Spinal cord (tissue), 9 donors: ENCODE measurements at regions not wholly inside any gene's neighbourhood (a gene's known extent, or its start where the extent isn't known, plus 50 kb on each side); places are given as distances from the start of the nearest gene placed in this dataset.

ENCODE experiments used
- DNase-seq, 6 donors: peaks; one replicate each; pipeline versions ENCODE4 v3.0.0 to v3.0.0-alpha.2; 2013 to 2015; ENCODE audit warnings: low spot score in 6 of 6, low read depth in 4 of 6
- H3K27ac ChIP-seq: one replicate; pipeline ENCODE4 v1.5.1; 2013; ENCODE audit warnings: low read depth, low read length, control low read depth
- H3K27me3 ChIP-seq: one replicate; pipeline ENCODE4 v1.6.1; 2013; ENCODE audit warnings: low read length; ENCODE audit not compliant: control insufficient read depth, insufficient read depth
- H3K36me3 ChIP-seq: one replicate; pipeline ENCODE4 v1.6.1; 2013; ENCODE audit warnings: low read length; ENCODE audit not compliant: control insufficient read depth, insufficient read depth
- H3K4me1 ChIP-seq: one replicate; pipeline ENCODE4 v1.6.1; 2013; ENCODE audit warnings: low read length; ENCODE audit not compliant: control insufficient read depth, insufficient read depth
- H3K4me3 ChIP-seq: one replicate; pipeline ENCODE4 v1.5.1; 2013; ENCODE audit warnings: low read depth, low read length, control low read depth
- H3K9me3 ChIP-seq: one replicate; pipeline ENCODE4 v1.6.1; 2013; ENCODE audit warnings: low read length; ENCODE audit not compliant: control insufficient read depth, insufficient read depth
- WGBS: methylation state at CpG from one replicate; pipeline ENCODE4 v1.1.5; 2013; ENCODE audit warnings: missing lambda C conversion rate; ENCODE audit not compliant: insufficient coverage; 5-methylcytosine and 5-hydroxymethylcytosine counted together
- donor health status: healthy.

DNA sequence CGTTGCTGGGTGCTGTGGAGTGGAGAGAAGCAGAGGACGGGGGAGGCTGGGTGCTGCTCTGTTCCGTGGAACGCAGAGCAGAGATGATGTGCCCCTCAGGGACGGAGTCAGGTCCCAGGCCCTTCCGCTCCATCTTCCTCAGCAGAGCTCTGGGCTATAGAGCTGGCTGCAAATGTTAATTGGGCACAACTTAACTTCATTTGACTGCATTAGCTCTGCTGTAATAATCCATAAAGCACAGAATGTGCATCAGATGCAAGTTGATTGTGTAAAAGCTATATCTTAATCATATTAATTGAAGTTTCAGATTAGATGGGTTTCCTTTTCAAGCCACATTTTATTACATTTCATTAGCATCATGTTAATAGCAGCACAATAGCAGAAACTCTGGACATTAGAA is 212.6 kb downstream of the ABCC12 start:
- no peak overlapping the region for H3K4me3 ChIP-seq
- H3K27ac ChIP-seq, result no peak overlapping the region
- no peaks in the 10 kb centered on the region for H3K36me3 ChIP-seq
- DNase-seq, result peak in 1 of 6 donors; percentile 40
- no peaks in the 10 kb centered on the region for H3K27me3 ChIP-seq
- H3K9me3 ChIP-seq, result no peaks in the 10 kb centered on the region
- WGBS, result 94% methylated on average over 5 of the region's 6 CpGs
- no peaks in the 10 kb centered on the region for H3K4me1 ChIP-seq

DNA sequence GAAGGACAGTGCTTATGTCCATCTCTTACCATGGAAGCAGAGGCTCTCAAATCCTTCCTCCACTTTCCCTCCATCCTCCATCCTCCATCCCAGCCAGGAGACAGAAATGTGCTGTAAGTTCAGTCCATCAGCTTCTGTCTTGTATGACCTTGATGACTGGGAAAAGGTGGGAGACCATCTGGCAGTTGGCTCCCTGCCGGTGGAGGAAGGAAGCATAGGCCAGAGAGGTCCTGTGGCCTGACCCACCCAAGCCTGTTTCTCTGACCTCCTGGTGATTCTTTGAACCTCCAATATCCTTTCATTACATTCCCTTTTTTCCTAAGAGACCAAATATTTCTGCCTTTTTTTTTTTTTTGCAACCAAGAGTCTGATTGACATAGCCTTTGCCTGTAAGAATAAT is 215.3 kb downstream of the ABCC12 start:
- no peak overlapping the region for H3K27ac ChIP-seq
- no peak for DNase-seq
- no peaks in the 10 kb centered on the region for H3K4me1 ChIP-seq
- no peaks in the 10 kb centered on the region for H3K27me3 ChIP-seq
- H3K9me3 ChIP-seq, result no peaks in the 10 kb centered on the region
- no peak overlapping the region for H3K4me3 ChIP-seq
- 67% methylated on average over 1 of the region's 1 CpG for WGBS
- no peaks in the 10 kb centered on the region for H3K36me3 ChIP-seq

DNA sequence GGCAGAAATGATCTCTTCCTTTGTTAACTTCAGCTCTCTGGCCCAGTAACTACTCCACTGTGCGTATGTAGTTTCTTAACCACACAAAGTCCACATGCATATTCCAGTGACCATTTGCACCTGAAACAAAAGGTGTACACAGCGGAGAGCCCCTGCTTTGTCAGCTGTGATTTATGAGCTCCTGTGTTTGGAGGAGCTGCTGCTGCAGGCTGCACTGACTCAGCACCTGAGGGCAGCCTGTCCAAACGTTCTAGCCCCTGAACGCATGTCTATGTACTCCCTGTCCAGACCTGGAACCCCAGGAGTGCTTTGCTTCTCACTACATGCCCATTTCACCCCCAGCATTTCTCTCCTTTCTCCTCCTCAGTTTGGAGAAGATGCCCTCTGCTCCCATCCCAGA is 216.1 kb downstream of the ABCC12 start:
- Histone ChIP-seq H3K4me3 (no peak overlapping the region), H3K36me3 (no peaks in the 10 kb centered on the region), H3K27me3 (no peaks in the 10 kb centered on the region), H3K27ac (no peak overlapping the region), H3K9me3 (peaks cover 3% of the 10 kb centered on the region), H3K4me1 (no peaks in the 10 kb centered on the region)
- DNase-seq, result no peak
- WGBS, result 39% methylated on average over 3 of the region's 4 CpGs

DNA sequence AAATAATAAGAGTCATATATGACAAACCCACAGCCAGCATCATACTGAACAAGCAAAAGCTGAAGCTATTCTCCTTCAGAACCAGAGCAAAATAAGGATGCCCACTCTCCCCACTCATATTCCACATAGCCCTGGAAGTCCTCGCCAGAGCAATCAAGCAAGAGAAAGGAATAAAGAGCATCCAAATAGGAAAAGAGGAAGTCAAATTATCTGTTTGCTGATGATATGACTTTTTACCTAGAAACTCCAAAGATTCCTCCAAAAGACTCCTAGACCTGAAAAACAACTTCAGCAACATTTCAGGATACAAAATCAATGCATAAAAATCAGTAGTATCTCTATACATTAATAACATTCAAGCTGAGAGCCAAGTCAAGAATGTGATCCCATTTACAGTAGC is 217.5 kb downstream of the ABCC12 start:
- Histone ChIP-seq H3K27ac (no peak overlapping the region), H3K9me3 (peaks cover 3% of the 10 kb centered on the region), H3K4me1 (no peaks in the 10 kb centered on the region), H3K4me3 (no peak overlapping the region), H3K36me3 (no peaks in the 10 kb centered on the region), H3K27me3 (no peaks in the 10 kb centered on the region)
- no peak for DNase-seq
- WGBS, result no CpG with 5 or more reads among the region's 1 CpG

DNA sequence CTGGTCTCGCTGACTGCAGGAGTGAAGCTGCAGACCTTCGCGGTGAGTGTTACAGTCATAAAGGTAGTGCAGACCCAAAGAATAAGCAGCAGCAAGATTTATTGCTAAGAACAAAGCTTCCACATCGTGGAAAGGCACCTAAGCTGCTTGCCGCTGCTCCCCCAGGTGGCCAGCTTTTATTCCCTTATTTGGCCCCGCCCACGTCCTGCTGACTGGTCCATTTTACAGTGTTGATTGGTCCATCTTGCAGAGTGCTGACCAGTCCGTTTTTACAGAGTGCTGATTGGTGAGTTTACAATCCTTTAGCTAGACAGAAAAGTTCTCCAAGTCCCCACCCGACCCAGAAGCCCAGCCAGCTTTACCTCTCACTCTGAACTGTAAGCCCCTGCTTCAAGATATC is 227.8 kb downstream of the ABCC12 start:
- 84% methylated on average over 9 of the region's 9 CpGs for WGBS
- Histone ChIP-seq H3K27ac (no peak overlapping the region), H3K9me3 (no peaks in the 10 kb centered on the region), H3K36me3 (no peaks in the 10 kb centered on the region), H3K4me3 (no peak overlapping the region), H3K27me3 (no peaks in the 10 kb centered on the region), H3K4me1 (no peaks in the 10 kb centered on the region)
- DNase-seq, result no peak

DNA sequence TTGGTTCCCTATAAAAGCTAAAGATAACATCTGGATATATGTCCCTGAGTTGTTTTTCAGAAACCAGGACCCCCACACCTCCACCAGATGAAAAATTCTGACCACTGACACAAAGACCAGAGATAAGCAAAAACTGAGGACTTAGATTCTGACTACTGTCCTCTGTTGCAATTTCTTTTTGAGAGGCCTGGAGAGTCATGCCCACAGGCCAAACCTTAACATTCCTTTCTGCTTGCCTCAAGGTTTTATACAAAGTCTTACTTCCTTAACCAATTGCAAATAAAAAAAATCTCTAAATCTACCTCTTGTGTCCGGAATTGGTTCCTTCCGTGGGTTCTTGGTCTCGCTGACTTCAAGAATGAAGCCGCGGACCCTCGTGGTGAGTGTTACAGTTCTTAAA is 228.5 kb downstream of the ABCC12 start:
- no peak for DNase-seq
- Histone ChIP-seq H3K27ac (no peak overlapping the region), H3K4me3 (no peak overlapping the region), H3K36me3 (no peaks in the 10 kb centered on the region), H3K4me1 (no peaks in the 10 kb centered on the region), H3K9me3 (no peaks in the 10 kb centered on the region), H3K27me3 (no peaks in the 10 kb centered on the region)
- WGBS, result 100% methylated on average over 2 of the region's 6 CpGs

DNA sequence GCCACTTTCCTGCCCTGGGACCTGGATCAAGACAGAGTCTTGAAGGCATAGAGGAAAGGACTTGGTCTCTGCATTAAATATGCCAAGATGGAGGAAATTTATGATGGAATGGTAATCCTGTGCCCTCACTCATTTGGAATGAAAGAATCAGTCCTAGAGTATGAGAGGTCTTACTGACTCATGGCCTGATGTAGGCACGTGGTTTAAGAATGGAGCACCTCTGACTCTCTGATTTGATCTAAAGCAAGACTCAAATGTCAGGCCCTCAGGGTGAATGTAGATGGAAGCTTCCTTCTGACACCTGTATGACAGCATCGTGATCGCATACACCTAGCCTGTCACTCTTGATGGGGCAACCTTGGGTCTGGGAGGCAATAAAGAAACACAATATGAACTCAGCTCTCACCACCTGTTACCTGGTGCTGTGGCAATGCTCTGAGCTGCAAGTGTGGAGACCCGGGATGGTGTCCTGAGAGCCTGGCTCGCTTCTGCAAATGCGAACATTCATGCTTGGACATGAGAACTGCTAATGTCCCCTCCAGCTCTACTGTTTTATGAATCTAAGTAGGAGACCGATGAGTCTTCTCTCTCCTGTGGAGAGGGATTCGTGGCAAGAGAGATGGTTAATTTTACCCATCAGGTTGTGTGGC is 229.9 kb downstream of the ABCC12 start:
- H3K27me3 ChIP-seq, result no peaks in the 10 kb centered on the region
- DNase-seq, result no peak
- 100% methylated on average over 4 of the region's 8 CpGs for WGBS
- H3K9me3 ChIP-seq, result no peaks in the 10 kb centered on the region
- no peak overlapping the region for H3K27ac ChIP-seq
- H3K4me3 ChIP-seq, result no peak overlapping the region
- no peaks in the 10 kb centered on the region for H3K36me3 ChIP-seq
- no peaks in the 10 kb centered on the region for H3K4me1 ChIP-seq

DNA sequence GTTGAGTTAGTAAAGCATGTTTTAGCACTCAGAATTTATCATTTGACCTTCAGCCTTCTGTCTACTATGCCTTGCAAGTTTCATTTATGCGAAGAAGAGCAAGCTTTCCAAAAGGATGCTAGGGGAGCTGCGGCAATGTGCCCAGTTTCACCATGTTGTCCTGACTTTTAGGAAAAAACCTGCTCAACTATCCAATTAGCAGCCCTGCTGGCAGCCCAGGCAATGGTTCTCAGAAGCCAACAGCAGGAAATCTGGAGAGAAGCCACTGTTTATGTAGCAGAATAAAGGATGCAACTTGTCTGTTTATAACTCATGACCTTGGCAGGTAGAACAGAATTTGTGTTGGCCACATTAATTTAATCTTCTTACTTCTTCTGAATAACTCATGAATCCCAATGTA is 230.8 kb downstream of the ABCC12 start:
- DNase-seq, result peak in 2 of 6 donors; percentile 23 to 91
- H3K9me3 ChIP-seq, result no peaks in the 10 kb centered on the region
- H3K36me3 ChIP-seq, result no peaks in the 10 kb centered on the region
- no peak overlapping the region for H3K27ac ChIP-seq
- H3K4me3 ChIP-seq, result no peak overlapping the region
- 39% methylated on average over 2 of the region's 2 CpGs for WGBS
- H3K27me3 ChIP-seq, result no peaks in the 10 kb centered on the region
- H3K4me1 ChIP-seq, result no peaks in the 10 kb centered on the region

DNA sequence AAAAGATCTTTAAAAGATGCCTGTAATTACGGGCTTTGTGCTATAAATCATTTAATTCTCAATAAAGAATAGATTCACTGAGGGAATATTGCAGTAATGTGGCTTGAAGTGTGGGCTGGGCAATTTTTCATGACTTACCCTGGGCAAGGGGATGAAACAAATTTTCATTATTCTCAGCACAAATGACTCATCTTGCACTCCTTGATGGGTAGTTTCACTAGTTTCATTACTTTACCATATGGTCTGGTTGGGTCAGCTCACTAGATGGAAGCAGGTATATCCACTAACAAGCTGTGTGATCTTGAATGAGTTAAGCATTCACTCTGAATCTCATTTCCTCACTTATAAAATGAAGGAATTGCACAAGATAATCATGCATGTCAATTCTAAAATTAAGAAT is 234.3 kb downstream of the ABCC12 start:
- Histone ChIP-seq H3K4me1 (no peaks in the 10 kb centered on the region), H3K36me3 (no peaks in the 10 kb centered on the region), H3K27ac (no peak overlapping the region), H3K4me3 (no peak overlapping the region), H3K9me3 (no peaks in the 10 kb centered on the region), H3K27me3 (no peaks in the 10 kb centered on the region)
- peak in 1 of 6 donors; percentile 12 for DNase-seq
- no CpG with 5 or more reads among the region's 1 CpG for WGBS

DNA sequence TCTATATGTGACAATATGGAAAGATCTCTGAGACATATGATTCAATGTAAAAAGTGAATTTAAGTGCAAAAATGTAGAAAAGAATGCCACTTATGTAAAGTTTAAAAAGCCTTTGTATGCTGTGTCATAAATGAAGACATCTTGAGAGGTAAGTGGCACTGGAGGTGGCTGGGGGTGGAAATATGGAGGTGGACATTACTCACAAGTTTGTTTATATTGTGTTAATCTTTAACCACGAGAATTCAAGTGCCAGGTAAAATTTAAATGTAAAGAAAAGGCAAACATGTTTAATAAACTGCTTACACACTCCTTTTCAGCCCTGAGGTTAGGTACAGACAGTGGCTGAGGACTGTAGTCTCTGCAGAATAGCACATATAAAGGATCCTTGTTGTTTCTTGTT is 235.1 kb downstream of the ABCC12 start:
- Histone ChIP-seq H3K27me3 (no peaks in the 10 kb centered on the region), H3K27ac (no peak overlapping the region), H3K9me3 (no peaks in the 10 kb centered on the region), H3K4me1 (no peaks in the 10 kb centered on the region), H3K36me3 (no peaks in the 10 kb centered on the region), H3K4me3 (no peak overlapping the region)
- WGBS, result no CpG with 5 or more reads among the region's 1 CpG
- no peak for DNase-seq
